ENCODE measurements at regions not wholly inside any gene's neighbourhood (a gene's known extent, or its start where the extent isn't known, plus 50 kb on each side); places are given as distances from the start of the nearest gene placed in this dataset.

DNA sequence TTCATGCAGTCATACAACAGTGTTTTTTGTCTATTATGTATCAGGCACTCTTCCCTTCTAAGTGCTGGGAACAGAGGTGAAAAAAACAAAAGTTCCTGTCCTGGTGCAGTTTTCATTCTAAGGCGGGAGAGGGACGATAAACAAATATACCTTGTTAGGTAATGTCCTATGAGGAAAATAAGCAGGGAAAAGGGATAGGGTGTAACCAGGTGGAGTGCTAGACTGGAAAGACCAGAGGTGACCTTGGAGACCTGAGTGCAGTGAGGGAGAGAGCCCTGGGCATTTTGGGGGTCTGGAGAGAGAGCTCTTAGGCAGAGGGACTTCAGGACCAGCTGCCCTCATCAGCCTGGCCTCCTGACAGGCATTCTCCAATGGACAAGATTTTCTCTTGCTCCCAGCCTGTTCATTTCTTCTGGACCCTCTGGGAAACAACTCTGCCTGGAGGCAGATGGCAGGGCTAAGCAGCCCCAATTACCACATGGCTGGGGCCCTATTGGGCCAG is 97.2 kb upstream of the TJP1 start:
- TF ChIP-seq, protein P1, sequence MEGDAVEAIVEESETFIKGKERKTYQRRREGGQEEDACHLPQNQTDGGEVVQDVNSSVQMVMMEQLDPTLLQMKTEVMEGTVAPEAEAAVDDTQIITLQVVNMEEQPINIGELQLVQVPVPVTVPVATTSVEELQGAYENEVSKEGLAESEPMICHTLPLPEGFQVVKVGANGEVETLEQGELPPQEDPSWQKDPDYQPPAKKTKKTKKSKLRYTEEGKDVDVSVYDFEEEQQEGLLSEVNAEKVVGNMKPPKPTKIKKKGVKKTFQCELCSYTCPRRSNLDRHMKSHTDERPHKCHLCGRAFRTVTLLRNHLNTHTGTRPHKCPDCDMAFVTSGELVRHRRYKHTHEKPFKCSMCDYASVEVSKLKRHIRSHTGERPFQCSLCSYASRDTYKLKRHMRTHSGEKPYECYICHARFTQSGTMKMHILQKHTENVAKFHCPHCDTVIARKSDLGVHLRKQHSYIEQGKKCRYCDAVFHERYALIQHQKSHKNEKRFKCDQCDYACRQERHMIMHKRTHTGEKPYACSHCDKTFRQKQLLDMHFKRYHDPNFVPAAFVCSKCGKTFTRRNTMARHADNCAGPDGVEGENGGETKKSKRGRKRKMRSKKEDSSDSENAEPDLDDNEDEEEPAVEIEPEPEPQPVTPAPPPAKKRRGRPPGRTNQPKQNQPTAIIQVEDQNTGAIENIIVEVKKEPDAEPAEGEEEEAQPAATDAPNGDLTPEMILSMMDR (conservative IDR thresholded peaks at IDR 0.05) = no peak
- TF ChIP-seq EZH2 (IDR thresholded peaks at IDR 0.05; ENCODE audit: low read depth) = no peak
